DMS79 treated with DMSO at 0.1 percent for 48 hours (cell line): ENCODE measurements at regions not wholly inside any gene's neighbourhood (a gene's known extent, or its start where the extent isn't known, plus 50 kb on each side); places are given as distances from the start of the nearest gene placed in this dataset.

Experiments
- DNase-seq: peaks from one replicate; lab custom pipeline; 2025; lab: John Stamatoyannopoulos, UW

- DNase-seq, result no peak
Observed at GRCh38 chr7:155996718-155997280, 184.5 kb upstream of the SHH start.

GRCh38 chr7:155995183-155995612, 182.9 kb upstream of the SHH start:
- DNase-seq, result no peak

GRCh38 chr7:155994279-155994811, 182.1 kb upstream of the SHH start:
- no peak for DNase-seq

GRCh38 chr7:155993420-155994278, 181.4 kb upstream of the SHH start:
- no peak for DNase-seq

GRCh38 chr7:155992974-155993373, 180.7 kb upstream of the SHH start:
- no peak for DNase-seq

- no peak for DNase-seq
Observed at GRCh38 chr7:155992538-155992937, 180.3 kb upstream of the SHH start.

GRCh38 chr7:155992107-155992506, 179.8 kb upstream of the SHH start:
- no peak for DNase-seq

GRCh38 chr7:155991470-155991869, 179.2 kb upstream of the SHH start:
- no peak for DNase-seq

- DNase-seq, result no peak
Observed at GRCh38 chr7:155988416-155988815, 176.2 kb upstream of the SHH start.

- no peak for DNase-seq
Observed at GRCh38 chr7:155987681-155988235, 175.5 kb upstream of the SHH start.

- DNase-seq, result no peak
Observed at GRCh38 chr7:155986497-155987160, 174.4 kb upstream of the SHH start.

- DNase-seq, result no peak
Observed at GRCh38 chr7:155985518-155986250, 173.4 kb upstream of the SHH start.

- no peak for DNase-seq
Observed at GRCh38 chr7:155984609-155985405, 172.5 kb upstream of the SHH start.

GRCh38 chr7:155984028-155984580, 171.8 kb upstream of the SHH start:
- no peak for DNase-seq

GRCh38 chr7:155983176-155983815, 171.0 kb upstream of the SHH start:
- no peak for DNase-seq

- no peak for DNase-seq
Observed at GRCh38 chr7:155981703-155982102, 169.4 kb upstream of the SHH start.

- DNase-seq, result no peak
Observed at GRCh38 chr7:155980841-155981240, 168.6 kb upstream of the SHH start.

GRCh38 chr7:155979994-155980393, 167.7 kb upstream of the SHH start:
- no peak for DNase-seq

- no peak for DNase-seq
Observed at GRCh38 chr7:155979566-155979965, 167.3 kb upstream of the SHH start.

- DNase-seq, result no peak
Observed at GRCh38 chr7:155975490-155975889, 163.2 kb upstream of the SHH start.
